ENCODE measurements at regions not wholly inside any gene's neighbourhood (a gene's known extent, or its start where the extent isn't known, plus 50 kb on each side); places are given as distances from the start of the nearest gene placed in this dataset.

DNA sequence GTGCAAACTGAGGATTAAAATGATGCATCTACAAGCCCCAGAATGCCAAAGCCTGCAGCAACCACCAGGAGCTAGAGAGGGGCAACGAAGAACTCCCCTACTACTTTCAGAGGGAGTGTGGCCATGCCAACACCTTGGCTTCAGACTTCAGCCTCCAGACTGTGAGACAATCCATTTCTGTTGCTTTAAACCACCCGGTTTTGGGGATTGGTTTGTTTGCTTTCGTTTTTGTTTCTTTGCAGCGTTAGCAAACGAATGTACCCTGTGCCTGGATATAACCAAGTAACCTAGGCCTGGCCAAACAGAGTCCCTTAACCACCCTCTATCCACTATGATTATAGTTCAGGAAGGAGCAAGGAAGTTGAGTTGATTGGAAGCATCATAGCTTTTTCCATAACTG, 171.2 kb upstream of the NCK2 start (continued):
- TF ChIP-seq OVOL3 (tag by site-specific recombination; IDR thresholded peaks at IDR 0.05) (no peak), ZNF837 (tag by site-specific recombination; IDR thresholded peaks at IDR 0.05) (no peak), ZNF169 (tag by site-specific recombination; IDR thresholded peaks at IDR 0.05) (no peak), ZNF214 (tag by site-specific recombination; IDR thresholded peaks at IDR 0.05; ENCODE audit: borderline replicate concordance) (no peak)

GRCh38 chr2:105571445-105571987, 172.7 kb upstream of the FHL2 start:
- Histone ChIP-seq H3K4me1 (ENCODE audit: control insufficient read depth, insufficient read depth, low read length) (no peaks in the 10 kb centered on the region), H3K4me3 (ENCODE audit: low read depth, low read length) (no peak overlapping the region), H3K27ac (ENCODE audit: extremely low read depth, low read depth, low read length) (no peak overlapping the region), H3K9me3 (ENCODE audit: control insufficient read depth, insufficient read depth, low read depth, low read length) (no peaks in the 10 kb centered on the region), H3K36me3 (ENCODE audit: control insufficient read depth in 2 of 2, insufficient read depth in 1 of 2, low read length in 2 of 2) (no peaks in the 10 kb centered on the region)
- CTCF ChIA-PET: no interaction called here
- POLR2A ChIA-PET: no interaction called here
- TF ChIP-seq HOXA7 (CRISPR knock-in tag; IDR thresholded peaks at IDR 0.05; ENCODE audit: borderline replicate concordance) (no peak), ZNF549 (tag by site-specific recombination; IDR thresholded peaks at IDR 0.05) (no peak), YY2 (tag by site-specific recombination; IDR thresholded peaks at IDR 0.05) (no peak), ZFP37 (tag by site-specific recombination; IDR thresholded peaks at IDR 0.05) (no peak), GLIS2 (tag by site-specific recombination; IDR thresholded peaks at IDR 0.05) (no peak), ZNF473 (tag by site-specific recombination; IDR thresholded peaks at IDR 0.05) (no peak), ZNF223 (tag by site-specific recombination; IDR thresholded peaks at IDR 0.05) (no peak), ZNF48 (tag by site-specific recombination; IDR thresholded peaks at IDR 0.05) (no peak), WT1 (tag by site-specific recombination; IDR thresholded peaks at IDR 0.05) (no peak), ZNF114 (tag by site-specific recombination; IDR thresholded peaks at IDR 0.05) (no peak), KLF10 (tag by site-specific recombination; IDR thresholded peaks at IDR 0.05) (no peak)
- TF ChIP-seq, protein P1, sequence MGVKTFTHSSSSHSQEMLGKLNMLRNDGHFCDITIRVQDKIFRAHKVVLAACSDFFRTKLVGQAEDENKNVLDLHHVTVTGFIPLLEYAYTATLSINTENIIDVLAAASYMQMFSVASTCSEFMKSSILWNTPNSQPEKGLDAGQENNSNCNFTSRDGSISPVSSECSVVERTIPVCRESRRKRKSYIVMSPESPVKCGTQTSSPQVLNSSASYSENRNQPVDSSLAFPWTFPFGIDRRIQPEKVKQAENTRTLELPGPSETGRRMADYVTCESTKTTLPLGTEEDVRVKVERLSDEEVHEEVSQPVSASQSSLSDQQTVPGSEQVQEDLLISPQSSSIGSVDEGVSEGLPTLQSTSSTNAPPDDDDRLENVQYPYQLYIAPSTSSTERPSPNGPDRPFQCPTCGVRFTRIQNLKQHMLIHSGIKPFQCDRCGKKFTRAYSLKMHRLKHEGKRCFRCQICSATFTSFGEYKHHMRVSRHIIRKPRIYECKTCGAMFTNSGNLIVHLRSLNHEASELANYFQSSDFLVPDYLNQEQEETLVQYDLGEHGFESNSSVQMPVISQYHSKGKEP (tag by site-specific recombination; IDR thresholded peaks at IDR 0.05): no peak
- TF ChIP-seq, protein P2, sequence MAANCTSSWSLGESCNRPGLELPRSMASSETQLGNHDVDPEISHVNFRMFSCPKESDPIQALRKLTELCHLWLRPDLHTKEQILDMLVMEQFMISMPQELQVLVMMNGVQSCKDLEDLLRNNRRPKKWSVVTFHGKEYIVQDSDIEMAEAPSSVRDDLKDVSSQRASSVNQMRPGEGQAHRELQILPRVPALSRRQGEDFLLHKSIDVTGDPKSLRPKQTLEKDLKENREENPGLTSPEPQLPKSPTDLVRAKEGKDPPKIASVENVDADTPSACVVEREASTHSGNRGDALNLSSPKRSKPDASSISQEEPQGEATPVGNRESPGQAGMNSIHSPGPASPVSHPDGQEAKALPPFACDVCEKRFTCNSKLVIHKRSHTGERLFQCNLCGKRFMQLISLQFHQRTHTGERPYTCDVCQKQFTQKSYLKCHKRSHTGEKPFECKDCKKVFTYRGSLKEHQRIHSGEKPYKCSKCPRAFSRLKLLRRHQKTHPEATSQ (tag by site-specific recombination; IDR thresholded peaks at IDR 0.05): no peak

- Histone ChIP-seq H3K9me3 (ENCODE audit: control insufficient read depth, insufficient read depth, low read depth, low read length) (no peaks in the 10 kb centered on the region), H3K4me1 (ENCODE audit: control insufficient read depth, insufficient read depth, low read length) (no peaks in the 10 kb centered on the region), H3K27ac (ENCODE audit: extremely low read depth, low read depth, low read length) (no peak overlapping the region), H3K36me3 (ENCODE audit: control insufficient read depth in 2 of 2, insufficient read depth in 1 of 2, low read length in 2 of 2) (no peaks in the 10 kb centered on the region), H3K4me3 (ENCODE audit: low read depth, low read length) (no peak overlapping the region)
- ChIA-PET POLR2A (no interaction called here), CTCF (no interaction called here)
- TF ChIP-seq ZNF155 (tag by site-specific recombination; IDR thresholded peaks at IDR 0.05) (no peak), ZNF146 (tag by site-specific recombination; IDR thresholded peaks at IDR 0.05) (no peak), ZBTB17 (tag by site-specific recombination; IDR thresholded peaks at IDR 0.05) (no peak), SP7 (tag by site-specific recombination; IDR thresholded peaks at IDR 0.05) (no peak), ZSCAN16 (tag by site-specific recombination; IDR thresholded peaks at IDR 0.05) (no peak), ZNF785 (tag by site-specific recombination; IDR thresholded peaks at IDR 0.05) (no peak), ZNF223 (tag by site-specific recombination; IDR thresholded peaks at IDR 0.05) (no peak), REPIN1 (tag by site-specific recombination; IDR thresholded peaks at IDR 0.05; ENCODE audit: low read depth) (no peak)
- TF ChIP-seq, protein P3, sequence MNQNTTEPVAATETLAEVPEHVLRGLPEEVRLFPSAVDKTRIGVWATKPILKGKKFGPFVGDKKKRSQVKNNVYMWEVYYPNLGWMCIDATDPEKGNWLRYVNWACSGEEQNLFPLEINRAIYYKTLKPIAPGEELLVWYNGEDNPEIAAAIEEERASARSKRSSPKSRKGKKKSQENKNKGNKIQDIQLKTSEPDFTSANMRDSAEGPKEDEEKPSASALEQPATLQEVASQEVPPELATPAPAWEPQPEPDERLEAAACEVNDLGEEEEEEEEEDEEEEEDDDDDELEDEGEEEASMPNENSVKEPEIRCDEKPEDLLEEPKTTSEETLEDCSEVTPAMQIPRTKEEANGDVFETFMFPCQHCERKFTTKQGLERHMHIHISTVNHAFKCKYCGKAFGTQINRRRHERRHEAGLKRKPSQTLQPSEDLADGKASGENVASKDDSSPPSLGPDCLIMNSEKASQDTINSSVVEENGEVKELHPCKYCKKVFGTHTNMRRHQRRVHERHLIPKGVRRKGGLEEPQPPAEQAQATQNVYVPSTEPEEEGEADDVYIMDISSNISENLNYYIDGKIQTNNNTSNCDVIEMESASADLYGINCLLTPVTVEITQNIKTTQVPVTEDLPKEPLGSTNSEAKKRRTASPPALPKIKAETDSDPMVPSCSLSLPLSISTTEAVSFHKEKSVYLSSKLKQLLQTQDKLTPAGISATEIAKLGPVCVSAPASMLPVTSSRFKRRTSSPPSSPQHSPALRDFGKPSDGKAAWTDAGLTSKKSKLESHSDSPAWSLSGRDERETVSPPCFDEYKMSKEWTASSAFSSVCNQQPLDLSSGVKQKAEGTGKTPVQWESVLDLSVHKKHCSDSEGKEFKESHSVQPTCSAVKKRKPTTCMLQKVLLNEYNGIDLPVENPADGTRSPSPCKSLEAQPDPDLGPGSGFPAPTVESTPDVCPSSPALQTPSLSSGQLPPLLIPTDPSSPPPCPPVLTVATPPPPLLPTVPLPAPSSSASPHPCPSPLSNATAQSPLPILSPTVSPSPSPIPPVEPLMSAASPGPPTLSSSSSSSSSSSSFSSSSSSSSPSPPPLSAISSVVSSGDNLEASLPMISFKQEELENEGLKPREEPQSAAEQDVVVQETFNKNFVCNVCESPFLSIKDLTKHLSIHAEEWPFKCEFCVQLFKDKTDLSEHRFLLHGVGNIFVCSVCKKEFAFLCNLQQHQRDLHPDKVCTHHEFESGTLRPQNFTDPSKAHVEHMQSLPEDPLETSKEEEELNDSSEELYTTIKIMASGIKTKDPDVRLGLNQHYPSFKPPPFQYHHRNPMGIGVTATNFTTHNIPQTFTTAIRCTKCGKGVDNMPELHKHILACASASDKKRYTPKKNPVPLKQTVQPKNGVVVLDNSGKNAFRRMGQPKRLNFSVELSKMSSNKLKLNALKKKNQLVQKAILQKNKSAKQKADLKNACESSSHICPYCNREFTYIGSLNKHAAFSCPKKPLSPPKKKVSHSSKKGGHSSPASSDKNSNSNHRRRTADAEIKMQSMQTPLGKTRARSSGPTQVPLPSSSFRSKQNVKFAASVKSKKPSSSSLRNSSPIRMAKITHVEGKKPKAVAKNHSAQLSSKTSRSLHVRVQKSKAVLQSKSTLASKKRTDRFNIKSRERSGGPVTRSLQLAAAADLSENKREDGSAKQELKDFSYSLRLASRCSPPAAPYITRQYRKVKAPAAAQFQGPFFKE (tag by site-specific recombination; IDR thresholded peaks at IDR 0.05; ENCODE audit: borderline replicate concordance): no peak
- TF ChIP-seq, protein P4, sequence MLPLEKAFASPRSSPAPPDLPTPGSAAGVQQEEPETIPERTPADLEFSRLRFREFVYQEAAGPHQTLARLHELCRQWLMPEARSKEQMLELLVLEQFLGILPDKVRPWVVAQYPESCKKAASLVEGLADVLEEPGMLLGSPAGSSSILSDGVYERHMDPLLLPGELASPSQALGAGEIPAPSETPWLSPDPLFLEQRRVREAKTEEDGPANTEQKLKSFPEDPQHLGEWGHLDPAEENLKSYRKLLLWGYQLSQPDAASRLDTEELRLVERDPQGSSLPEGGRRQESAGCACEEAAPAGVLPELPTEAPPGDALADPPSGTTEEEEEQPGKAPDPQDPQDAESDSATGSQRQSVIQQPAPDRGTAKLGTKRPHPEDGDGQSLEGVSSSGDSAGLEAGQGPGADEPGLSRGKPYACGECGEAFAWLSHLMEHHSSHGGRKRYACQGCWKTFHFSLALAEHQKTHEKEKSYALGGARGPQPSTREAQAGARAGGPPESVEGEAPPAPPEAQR (tag by site-specific recombination; IDR thresholded peaks at IDR 0.05): no peak
Observed at GRCh38 chr2:105570757-105571156, 171.9 kb upstream of the FHL2 start.
